ENCODE measurements at regions not wholly inside any gene's neighbourhood (a gene's known extent, or its start where the extent isn't known, plus 50 kb on each side); places are given as distances from the start of the nearest gene placed in this dataset.

DNA sequence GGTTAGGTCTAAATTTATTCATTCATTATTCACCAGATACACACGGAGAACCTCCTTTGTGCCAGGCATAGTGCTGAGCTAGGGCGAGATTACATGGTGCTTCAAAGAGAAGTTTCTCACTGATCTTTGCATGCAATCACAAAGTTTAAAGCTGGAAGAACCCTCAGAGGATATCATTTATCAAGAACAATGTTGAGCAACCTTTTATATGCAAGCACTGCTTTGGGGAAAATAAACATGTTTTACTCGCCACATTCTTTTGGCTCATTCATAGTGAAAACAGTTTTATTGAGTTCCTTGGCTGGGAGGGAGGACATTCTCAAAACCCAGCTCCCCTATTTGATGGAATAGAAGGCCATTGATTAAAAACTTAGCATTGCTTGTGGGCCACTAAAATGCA is 49.8 kb upstream of the XYLT1 start:
- TF ChIP-seq, protein P1, sequence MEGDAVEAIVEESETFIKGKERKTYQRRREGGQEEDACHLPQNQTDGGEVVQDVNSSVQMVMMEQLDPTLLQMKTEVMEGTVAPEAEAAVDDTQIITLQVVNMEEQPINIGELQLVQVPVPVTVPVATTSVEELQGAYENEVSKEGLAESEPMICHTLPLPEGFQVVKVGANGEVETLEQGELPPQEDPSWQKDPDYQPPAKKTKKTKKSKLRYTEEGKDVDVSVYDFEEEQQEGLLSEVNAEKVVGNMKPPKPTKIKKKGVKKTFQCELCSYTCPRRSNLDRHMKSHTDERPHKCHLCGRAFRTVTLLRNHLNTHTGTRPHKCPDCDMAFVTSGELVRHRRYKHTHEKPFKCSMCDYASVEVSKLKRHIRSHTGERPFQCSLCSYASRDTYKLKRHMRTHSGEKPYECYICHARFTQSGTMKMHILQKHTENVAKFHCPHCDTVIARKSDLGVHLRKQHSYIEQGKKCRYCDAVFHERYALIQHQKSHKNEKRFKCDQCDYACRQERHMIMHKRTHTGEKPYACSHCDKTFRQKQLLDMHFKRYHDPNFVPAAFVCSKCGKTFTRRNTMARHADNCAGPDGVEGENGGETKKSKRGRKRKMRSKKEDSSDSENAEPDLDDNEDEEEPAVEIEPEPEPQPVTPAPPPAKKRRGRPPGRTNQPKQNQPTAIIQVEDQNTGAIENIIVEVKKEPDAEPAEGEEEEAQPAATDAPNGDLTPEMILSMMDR (IDR thresholded peaks at IDR 0.05) = no peak
- TF ChIP-seq POLR2A (IDR thresholded peaks at IDR 0.05) = no peak
